H9 (cell line): ENCODE measurements at regions not wholly inside any gene's neighbourhood (a gene's known extent, or its start where the extent isn't known, plus 50 kb on each side); places are given as distances from the start of the nearest gene placed in this dataset.

ENCODE experiments used
- DNase-seq: peaks from one replicate; pipeline ENCODE4 v3.0.0-alpha.2; 2017
- H2AFZ ChIP-seq: one replicate; pipeline ENCODE4 v1.6.1; 2013; ENCODE audit warnings: mild to moderate bottlenecking, low read length, control low read depth, moderate library complexity
- H2AK5ac ChIP-seq: 2 replicates; pipeline ENCODE4 v1.6.1; 2013; ENCODE audit warnings: low read length, control low read depth, mixed read lengths; ENCODE audit not compliant: insufficient read length
- H2BK120ac ChIP-seq: one replicate; pipeline ENCODE4 v1.6.1; 2013; ENCODE audit warnings: low read depth, mild to moderate bottlenecking, low read length, control low read depth, inconsistent platforms; ENCODE audit not compliant: poor library complexity, severe bottlenecking
- H2BK12ac ChIP-seq: 2 replicates; pipeline ENCODE4 v1.6.1; 2013; ENCODE audit warnings: low read length, control low read depth, mixed read lengths, low read depth; ENCODE audit not compliant: insufficient read length
- H2BK15ac ChIP-seq: 2 replicates; pipeline ENCODE4 v1.6.1; 2013; ENCODE audit warnings: low read depth, low read length, control low read depth
- H2BK20ac ChIP-seq: one replicate; pipeline ENCODE4 v1.6.1; 2013; ENCODE audit warnings: low read depth, mild to moderate bottlenecking, low read length, control low read depth, inconsistent platforms; ENCODE audit not compliant: poor library complexity, severe bottlenecking
- H2BK5ac ChIP-seq: 2 replicates; pipeline ENCODE4 v1.6.1; 2013; ENCODE audit warnings: low read length, control low read depth, mixed read lengths; ENCODE audit not compliant: insufficient read length
- H3K14ac ChIP-seq: 2 replicates; pipeline ENCODE4 v1.6.1; 2013; ENCODE audit warnings: low read length, control low read depth; ENCODE audit not compliant: insufficient read depth
- H3K18ac ChIP-seq: 2 replicates; pipeline ENCODE4 v1.6.1; 2013; ENCODE audit warnings: low read depth, mild to moderate bottlenecking, mixed read lengths, low read length, control low read depth; ENCODE audit not compliant: insufficient read length
- H3K23ac ChIP-seq: 2 replicates; pipeline ENCODE4 v1.6.1; 2013; ENCODE audit warnings: low read length, control low read depth, mixed read lengths, low read depth; ENCODE audit not compliant: insufficient read length
- H3K23me2 ChIP-seq: 2 replicates; pipeline ENCODE4 v1.6.1; 2013; ENCODE audit warnings: low read depth, mild to moderate bottlenecking, mixed read lengths, low read length, control low read depth; ENCODE audit not compliant: insufficient read length, poor library complexity, severe bottlenecking
- H3K27ac ChIP-seq: 2 replicates; pipeline ENCODE4 v1.5.1; 2013; ENCODE audit warnings: low read length, control low read depth, mixed read lengths, low read depth; ENCODE audit not compliant: insufficient read length
- H3K27me3 ChIP-seq: 2 replicates; pipeline ENCODE4 v1.6.1; 2013; ENCODE audit warnings: low read length, control low read depth, inconsistent platforms; ENCODE audit not compliant: insufficient read depth
- H3K4ac ChIP-seq: 2 replicates; pipeline ENCODE4 v1.6.1; 2013; ENCODE audit warnings: low read depth, mild to moderate bottlenecking, control low read depth, inconsistent platforms, low read length, moderate library complexity
- H3K4me1 ChIP-seq: 2 replicates; pipeline ENCODE4 v1.6.1; 2013; ENCODE audit warnings: low read length, control low read depth, inconsistent platforms; ENCODE audit not compliant: insufficient read depth
- H3K4me2 ChIP-seq: 2 replicates; pipeline ENCODE4 v1.6.1; 2013; ENCODE audit warnings: low read length, control low read depth, mixed read lengths; ENCODE audit not compliant: insufficient read length, insufficient read depth
- H3K56ac ChIP-seq: 2 replicates; pipeline ENCODE4 v1.6.1; 2013; ENCODE audit warnings: low read depth, mild to moderate bottlenecking, mixed read lengths, low read length, control low read depth; ENCODE audit not compliant: insufficient read length
- H3K79me1 ChIP-seq: 2 replicates; pipeline ENCODE4 v1.6.1; 2013; ENCODE audit warnings: low read depth, mild to moderate bottlenecking, moderate library complexity, low read length, control low read depth, inconsistent platforms; ENCODE audit not compliant: insufficient read depth, poor library complexity, severe bottlenecking
- H3K79me2 ChIP-seq: 2 replicates; pipeline ENCODE4 v1.6.1; 2013; ENCODE audit warnings: low read length, control low read depth, inconsistent platforms; ENCODE audit not compliant: insufficient read depth
- H3K9ac ChIP-seq: 2 replicates; pipeline ENCODE4 v1.6.1; 2013; ENCODE audit warnings: low read length, control low read depth, mixed read lengths; ENCODE audit not compliant: insufficient read length; ENCODE audit errors: extremely low read depth
- H3K9me3 ChIP-seq: one replicate; pipeline ENCODE4 v1.6.1; 2013; ENCODE audit warnings: low read depth, low read length, inconsistent platforms; ENCODE audit not compliant: control insufficient read depth
- H3T11ph ChIP-seq: one replicate; pipeline ENCODE4 v1.6.1; 2013; ENCODE audit warnings: mild to moderate bottlenecking, low read length, control low read depth, inconsistent platforms
- H4K20me1 ChIP-seq: one replicate; pipeline ENCODE4 v1.6.1; 2013; ENCODE audit not compliant: control insufficient read depth, insufficient read length, insufficient read depth
- H4K5ac ChIP-seq: 2 replicates; pipeline ENCODE4 v1.6.1; 2013; ENCODE audit warnings: low read depth, mild to moderate bottlenecking, mixed read lengths, low read length, control low read depth; ENCODE audit not compliant: insufficient read length
- H4K8ac ChIP-seq: replicated peaks from 2 replicates; pipeline ENCODE4 v1.6.1; 2013; ENCODE audit warnings: low read length, control low read depth, mixed read lengths, low read depth; ENCODE audit not compliant: insufficient read length
- H4K91ac ChIP-seq: 2 replicates; pipeline ENCODE4 v1.6.1; 2013; ENCODE audit warnings: low read depth, mild to moderate bottlenecking, moderate library complexity, mixed read lengths, low read length, control low read depth; ENCODE audit not compliant: insufficient read length
- H3K27ac Mint-ChIP-seq, 3 experiments: 2 replicates in 2 of 3; 3 replicates in 1 of 3; pipeline ENCODE4 v1.8.0; 2020 to 2021; ENCODE audit warnings: mixed read lengths in 3 of 3, mild to moderate bottlenecking in 1 of 3, moderate library complexity in 1 of 3
- H3K27me3 Mint-ChIP-seq: 2 replicates; pipeline ENCODE4 v1.8.0; 2021; ENCODE audit warnings: low read depth, mild to moderate bottlenecking, moderate library complexity, mixed read lengths
- H3K36me3 Mint-ChIP-seq, 3 experiments: 2 replicates in 2 of 3; 3 replicates in 1 of 3; pipeline ENCODE4 v1.8.0; 2020 to 2021; ENCODE audit warnings: low read depth in 3 of 3, mixed read lengths in 3 of 3; ENCODE audit not compliant: insufficient read depth in 1 of 3
- H3K4me1 Mint-ChIP-seq, 2 experiments: 2 replicates each; pipeline ENCODE4 v1.8.0; 2020; ENCODE audit warnings: mixed read lengths in 2 of 2
- H3K4me3 Mint-ChIP-seq, 2 experiments: 2 replicates in 1 of 2; 3 replicates in 1 of 2; pipeline ENCODE4 v1.8.0; 2020 to 2021; ENCODE audit warnings: mild to moderate bottlenecking in 2 of 2, mixed read lengths in 2 of 2, moderate library complexity in 1 of 2
- H3K9me3 Mint-ChIP-seq, 2 experiments: 2 replicates in 1 of 2; 3 replicates in 1 of 2; pipeline ENCODE4 v1.8.0; 2020; ENCODE audit warnings: mild to moderate bottlenecking in 2 of 2, mixed read lengths in 2 of 2, moderate library complexity in 1 of 2
- WGBS: extraction: QIAGEN DNeasy Blood & Tissue Kit; methylation state at CpG from one replicate; pipeline ENCODE4 v1.1.7; 2013; ENCODE audit warnings: missing lambda C conversion rate, low lambda C conversion rate, mixed read lengths; ENCODE audit not compliant: insufficient read length; ENCODE audit errors: extremely low coverage; 5-methylcytosine and 5-hydroxymethylcytosine counted together
- TF ChIP-seq, protein P1 (sequence below): fragments of 200-600 bp; sonication (generic); conservative IDR thresholded peaks from 3 replicates; pipeline ENCODE4 v1.8.0; 2021; ENCODE audit warnings: antibody characterized with exemption, mild to moderate bottlenecking

DNA sequence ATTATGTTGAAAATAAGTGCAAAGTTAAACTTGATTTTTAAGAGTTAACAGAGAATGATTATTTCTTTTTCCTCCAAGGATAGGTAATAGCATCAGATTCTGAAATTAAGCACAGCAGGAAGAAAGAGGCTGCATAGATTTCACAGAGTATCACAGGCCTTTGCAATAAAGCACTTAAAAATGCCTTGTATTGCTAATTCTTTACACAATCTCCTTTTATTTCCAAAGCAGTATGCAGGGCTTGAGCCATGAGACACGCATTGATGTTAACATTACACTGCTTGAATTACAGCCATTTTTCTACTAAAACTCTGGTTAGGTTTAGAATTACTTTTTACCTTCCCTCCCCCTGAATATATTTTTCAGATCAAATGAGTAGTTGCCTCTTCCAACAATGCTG lies 398.3 kb downstream of the BCAT1 start:
- no peak overlapping the region for H3K18ac ChIP-seq
- no peak overlapping the region for H2BK120ac ChIP-seq
- no peaks in the 10 kb centered on the region for H3K79me2 ChIP-seq
- H3K56ac ChIP-seq: no peak overlapping the region
- H3T11ph ChIP-seq: no peak overlapping the region
- TF ChIP-seq, protein P1, sequence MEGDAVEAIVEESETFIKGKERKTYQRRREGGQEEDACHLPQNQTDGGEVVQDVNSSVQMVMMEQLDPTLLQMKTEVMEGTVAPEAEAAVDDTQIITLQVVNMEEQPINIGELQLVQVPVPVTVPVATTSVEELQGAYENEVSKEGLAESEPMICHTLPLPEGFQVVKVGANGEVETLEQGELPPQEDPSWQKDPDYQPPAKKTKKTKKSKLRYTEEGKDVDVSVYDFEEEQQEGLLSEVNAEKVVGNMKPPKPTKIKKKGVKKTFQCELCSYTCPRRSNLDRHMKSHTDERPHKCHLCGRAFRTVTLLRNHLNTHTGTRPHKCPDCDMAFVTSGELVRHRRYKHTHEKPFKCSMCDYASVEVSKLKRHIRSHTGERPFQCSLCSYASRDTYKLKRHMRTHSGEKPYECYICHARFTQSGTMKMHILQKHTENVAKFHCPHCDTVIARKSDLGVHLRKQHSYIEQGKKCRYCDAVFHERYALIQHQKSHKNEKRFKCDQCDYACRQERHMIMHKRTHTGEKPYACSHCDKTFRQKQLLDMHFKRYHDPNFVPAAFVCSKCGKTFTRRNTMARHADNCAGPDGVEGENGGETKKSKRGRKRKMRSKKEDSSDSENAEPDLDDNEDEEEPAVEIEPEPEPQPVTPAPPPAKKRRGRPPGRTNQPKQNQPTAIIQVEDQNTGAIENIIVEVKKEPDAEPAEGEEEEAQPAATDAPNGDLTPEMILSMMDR: no peak
- H2BK20ac ChIP-seq: no peak overlapping the region
- H3K9me3 ChIP-seq: no peaks in the 10 kb centered on the region
- H3K79me1 ChIP-seq: no peaks in the 10 kb centered on the region
- peaks cover 26 to 27% of the 10 kb centered on the region in 2 experiments for H3K4me1 Mint-ChIP-seq
- H4K20me1 ChIP-seq: no peaks in the 10 kb centered on the region
- DNase-seq: no peak
- WGBS: no CpG with 5 or more reads among the region's 1 CpG
- no peaks in the 10 kb centered on the region for H3K27me3 ChIP-seq
- no peak overlapping the region for H4K91ac ChIP-seq
- no peaks in the 10 kb centered on the region for H3K27me3 Mint-ChIP-seq
- H3K27ac ChIP-seq: no peak overlapping the region
- H3K4me1 ChIP-seq: no peaks in the 10 kb centered on the region
- H3K36me3 Mint-ChIP-seq: no peaks in the 10 kb centered on the region
- H2AK5ac ChIP-seq: no peak overlapping the region
- no peak overlapping the region for H3K27ac Mint-ChIP-seq
- no peak overlapping the region for H2BK5ac ChIP-seq
- no peak overlapping the region for H4K8ac ChIP-seq
- no peak overlapping the region for H3K4me2 ChIP-seq
- no peak overlapping the region for H3K4me3 Mint-ChIP-seq
- H3K23me2 ChIP-seq: no peaks in the 10 kb centered on the region
- no peak overlapping the region for H3K23ac ChIP-seq
- H4K5ac ChIP-seq: no peak overlapping the region
- no peak overlapping the region for H2BK15ac ChIP-seq
- H2AFZ ChIP-seq: no peak overlapping the region
- H3K9me3 Mint-ChIP-seq: no peaks in the 10 kb centered on the region; a peak in 1 of 5 replicates
- H2BK12ac ChIP-seq: no peak overlapping the region
- H3K9ac ChIP-seq: no peak overlapping the region
- no peak overlapping the region for H3K14ac ChIP-seq
- no peak overlapping the region for H3K4ac ChIP-seq
